Chondrocyte (in vitro differentiated cells): ENCODE measurements at regions not wholly inside any gene's neighbourhood (a gene's known extent, or its start where the extent isn't known, plus 50 kb on each side); places are given as distances from the start of the nearest gene placed in this dataset.

Source experiments
- DNase-seq: peaks from one replicate; pipeline ENCODE4 v3.0.0; 2021; ENCODE audit warnings: mixed read lengths, low spot score
- H3K27ac Mint-ChIP-seq: one replicate; pipeline ENCODE4 v1.8.0; 2021; ENCODE audit warnings: mild to moderate bottlenecking, moderate library complexity, mixed read lengths; ENCODE audit not compliant: unreplicated experiment
- H3K27me3 Mint-ChIP-seq: 2 replicates; pipeline ENCODE4 v1.8.0; 2021; ENCODE audit warnings: low read depth, mixed read lengths
- H3K36me3 Mint-ChIP-seq: 2 replicates; pipeline ENCODE4 v1.8.0; 2021; ENCODE audit warnings: low read depth, mixed read lengths
- H3K4me1 Mint-ChIP-seq: 2 replicates; pipeline ENCODE4 v1.8.0; 2021; ENCODE audit warnings: low read depth, mild to moderate bottlenecking, mixed read lengths
- H3K4me3 Mint-ChIP-seq: one replicate; pipeline ENCODE4 v1.8.0; 2021; ENCODE audit warnings: mild to moderate bottlenecking, moderate library complexity, mixed read lengths; ENCODE audit not compliant: unreplicated experiment
- H3K9me3 Mint-ChIP-seq: 2 replicates; pipeline ENCODE4 v1.8.0; 2021; ENCODE audit warnings: low read depth, mixed read lengths
- TF ChIP-seq, protein P1 (sequence below): fragments of 200-600 bp; sonication (generic); IDR thresholded peaks from 2 replicates; pipeline ENCODE4 v1.5.0; 2021; ENCODE audit warnings: antibody characterized with exemption, mild to moderate bottlenecking, moderate library complexity

DNA sequence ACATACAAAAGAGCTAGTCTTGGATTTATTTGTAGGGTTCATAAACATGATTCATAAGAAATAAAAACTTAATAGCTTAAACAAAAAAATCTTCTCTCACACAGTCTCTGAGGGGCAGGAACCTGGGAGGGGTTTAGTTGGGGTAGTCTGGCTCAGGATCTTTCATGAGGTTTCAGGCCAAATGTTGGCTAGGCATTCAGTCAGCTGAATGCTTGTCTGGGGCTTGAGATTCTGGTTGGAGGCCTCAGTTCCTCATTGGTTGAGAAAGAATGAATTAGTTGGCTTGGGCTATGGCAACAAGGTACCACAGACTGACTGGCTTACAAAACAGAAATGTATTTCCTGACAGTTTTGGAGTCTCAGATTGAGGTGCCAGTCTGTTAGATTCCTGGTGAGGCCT lies 74.3 kb downstream of the ANKRD7 start:
- Mint-ChIP-seq H3K9me3 (no peaks in the 10 kb centered on the region), H3K36me3 (no peaks in the 10 kb centered on the region), H3K4me1 (peaks cover 3% of the 10 kb centered on the region), H3K4me3 (no peak overlapping the region), H3K27me3 (peaks cover 6% of the 10 kb centered on the region), H3K27ac (no peak overlapping the region)
- no peak for DNase-seq
- TF ChIP-seq, protein P1, sequence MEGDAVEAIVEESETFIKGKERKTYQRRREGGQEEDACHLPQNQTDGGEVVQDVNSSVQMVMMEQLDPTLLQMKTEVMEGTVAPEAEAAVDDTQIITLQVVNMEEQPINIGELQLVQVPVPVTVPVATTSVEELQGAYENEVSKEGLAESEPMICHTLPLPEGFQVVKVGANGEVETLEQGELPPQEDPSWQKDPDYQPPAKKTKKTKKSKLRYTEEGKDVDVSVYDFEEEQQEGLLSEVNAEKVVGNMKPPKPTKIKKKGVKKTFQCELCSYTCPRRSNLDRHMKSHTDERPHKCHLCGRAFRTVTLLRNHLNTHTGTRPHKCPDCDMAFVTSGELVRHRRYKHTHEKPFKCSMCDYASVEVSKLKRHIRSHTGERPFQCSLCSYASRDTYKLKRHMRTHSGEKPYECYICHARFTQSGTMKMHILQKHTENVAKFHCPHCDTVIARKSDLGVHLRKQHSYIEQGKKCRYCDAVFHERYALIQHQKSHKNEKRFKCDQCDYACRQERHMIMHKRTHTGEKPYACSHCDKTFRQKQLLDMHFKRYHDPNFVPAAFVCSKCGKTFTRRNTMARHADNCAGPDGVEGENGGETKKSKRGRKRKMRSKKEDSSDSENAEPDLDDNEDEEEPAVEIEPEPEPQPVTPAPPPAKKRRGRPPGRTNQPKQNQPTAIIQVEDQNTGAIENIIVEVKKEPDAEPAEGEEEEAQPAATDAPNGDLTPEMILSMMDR: no peak

DNA sequence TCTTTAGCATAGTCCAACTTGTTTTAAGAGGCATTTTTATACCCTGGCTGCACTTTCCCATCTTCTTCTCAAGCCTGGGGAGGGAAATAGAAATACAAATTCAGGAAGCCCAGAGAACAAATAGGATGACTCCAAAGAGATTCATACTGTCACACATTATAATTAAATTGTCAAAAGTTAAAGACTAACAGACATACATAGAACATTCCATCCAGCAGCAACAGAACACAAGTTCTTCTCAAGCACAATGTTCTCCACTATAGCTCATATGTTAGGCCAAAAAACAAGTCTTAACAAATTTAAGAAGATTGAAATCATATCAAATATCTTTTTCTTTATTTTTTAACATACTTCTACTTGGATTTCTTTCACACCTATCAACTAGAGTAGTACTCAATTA lies 75.7 kb downstream of the ANKRD7 start:
- DNase-seq: no peak
- peaks cover 3% of the 10 kb centered on the region for H3K27me3 Mint-ChIP-seq
- H3K4me3 Mint-ChIP-seq: no peak overlapping the region
- H3K4me1 Mint-ChIP-seq: peaks cover 3% of the 10 kb centered on the region
- H3K9me3 Mint-ChIP-seq: no peaks in the 10 kb centered on the region
- no peak overlapping the region for H3K27ac Mint-ChIP-seq
- TF ChIP-seq, protein P1: no peak
- no peaks in the 10 kb centered on the region for H3K36me3 Mint-ChIP-seq

- Mint-ChIP-seq H3K36me3 (no peaks in the 10 kb centered on the region), H3K9me3 (peaks cover under 1% of the 10 kb centered on the region), H3K4me1 (peaks cover 3% of the 10 kb centered on the region), H3K4me3 (no peak overlapping the region), H3K27me3 (peaks cover 1% of the 10 kb centered on the region), H3K27ac (no peak overlapping the region)
- TF ChIP-seq, protein P1: no peak
- no peak for DNase-seq
Observed at GRCh38 chr7:118304100-118304499, 79.6 kb downstream of the ANKRD7 start.

DNA sequence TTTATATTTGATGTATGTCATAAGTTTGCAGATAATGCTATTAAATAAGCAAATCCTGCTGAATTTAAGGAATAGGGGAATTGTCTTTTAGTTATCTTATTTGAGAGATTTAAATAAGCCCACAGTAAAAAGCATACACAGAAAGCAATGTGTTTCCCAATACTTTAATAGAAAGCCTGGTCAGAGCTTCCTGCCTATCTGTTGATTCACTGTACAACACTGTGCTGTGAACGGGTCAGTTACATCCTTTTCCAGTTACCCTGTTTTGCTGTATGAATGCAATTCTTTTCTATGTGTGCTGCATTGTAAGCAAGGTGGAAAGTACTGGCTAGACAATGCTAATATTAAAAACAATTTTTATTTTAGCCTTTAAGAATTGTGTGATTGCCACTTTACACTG lies 81.2 kb downstream of the ANKRD7 start:
- no peaks in the 10 kb centered on the region for H3K27me3 Mint-ChIP-seq
- H3K27ac Mint-ChIP-seq: no peak overlapping the region
- TF ChIP-seq, protein P1: no peak
- H3K4me1 Mint-ChIP-seq: peaks cover under 1% of the 10 kb centered on the region
- H3K9me3 Mint-ChIP-seq: peaks cover 7% of the 10 kb centered on the region
- no peak for DNase-seq
- H3K36me3 Mint-ChIP-seq: no peaks in the 10 kb centered on the region
- H3K4me3 Mint-ChIP-seq: no peak overlapping the region

GRCh38 chr7:118306771-118307170 lies 82.3 kb downstream of the ANKRD7 start:
- no peak overlapping the region for H3K4me3 Mint-ChIP-seq
- H3K9me3 Mint-ChIP-seq: peaks cover 7% of the 10 kb centered on the region
- no peak overlapping the region for H3K27ac Mint-ChIP-seq
- TF ChIP-seq, protein P1: no peak
- H3K27me3 Mint-ChIP-seq: no peaks in the 10 kb centered on the region
- no peaks in the 10 kb centered on the region for H3K36me3 Mint-ChIP-seq
- DNase-seq: no peak
- H3K4me1 Mint-ChIP-seq: peaks cover 2% of the 10 kb centered on the region
